Activated CD4-positive, alpha-beta T cell treated with anti-CD3 and anti-CD28 coated beads for 4 hours (primary cell): ENCODE measurements at regions not wholly inside any gene's neighbourhood (a gene's known extent, or its start where the extent isn't known, plus 50 kb on each side); places are given as distances from the start of the nearest gene placed in this dataset.

ENCODE experiments used
- DNase-seq, 2 donors: peaks; one replicate each; pipeline ENCODE4 v3.0.0-alpha.2; 2020

- DNase-seq, result no peak
Measured at GRCh38 chr3:151935446-151935845, 62.0 kb downstream of the SUCNR1 start.

GRCh38 chr3:151940481-151940880 lies 67.0 kb downstream of the SUCNR1 start:
- DNase-seq, result no peak

- DNase-seq, result no peak
Measured at GRCh38 chr3:151943539-151943938, 70.1 kb downstream of the SUCNR1 start.

GRCh38 chr3:151944356-151944755 lies 70.9 kb downstream of the SUCNR1 start:
- no peak for DNase-seq

- DNase-seq, result no peak
Measured at GRCh38 chr3:151946606-151947005, 73.2 kb downstream of the SUCNR1 start.

GRCh38 chr3:151949706-151950105 lies 76.3 kb downstream of the SUCNR1 start:
- no peak for DNase-seq

GRCh38 chr3:151955356-151955755 lies 81.9 kb downstream of the SUCNR1 start:
- DNase-seq, result no peak

GRCh38 chr3:151960961-151961580 lies 87.6 kb downstream of the SUCNR1 start:
- DNase-seq, result no peak

- DNase-seq, result no peak
Measured at GRCh38 chr3:151962352-151962751, 88.9 kb downstream of the SUCNR1 start.

GRCh38 chr3:151962912-151963311 lies 89.5 kb downstream of the SUCNR1 start:
- DNase-seq, result no peak

- no peak for DNase-seq
Measured at GRCh38 chr3:151964743-151965142, 91.3 kb downstream of the SUCNR1 start.

GRCh38 chr3:151969026-151969642 lies 95.7 kb downstream of the SUCNR1 start:
- no peak for DNase-seq

GRCh38 chr3:151971814-151972579 lies 98.6 kb downstream of the SUCNR1 start:
- no peak for DNase-seq

GRCh38 chr3:151974067-151974466 lies 100.6 kb downstream of the SUCNR1 start:
- no peak for DNase-seq

- no peak for DNase-seq
Measured at GRCh38 chr3:151976211-151977050, 103.0 kb downstream of the SUCNR1 start.

GRCh38 chr3:151979906-151980305 lies 106.5 kb downstream of the SUCNR1 start:
- no peak for DNase-seq

- no peak for DNase-seq
Measured at GRCh38 chr3:151983538-151983937, 110.1 kb downstream of the SUCNR1 start.

GRCh38 chr3:151985787-151986430 lies 112.5 kb downstream of the SUCNR1 start:
- no peak for DNase-seq

GRCh38 chr3:151987893-151988292 lies 114.5 kb downstream of the SUCNR1 start:
- no peak for DNase-seq

- DNase-seq, result no peak
Measured at GRCh38 chr3:151989621-151990020, 116.2 kb downstream of the SUCNR1 start.

- DNase-seq, result peak in 1 of 2 donors; percentile 0
Measured at GRCh38 chr3:151990696-151991376, 117.4 kb downstream of the SUCNR1 start.
